ENCODE measurements at regions not wholly inside any gene's neighbourhood (a gene's known extent, or its start where the extent isn't known, plus 50 kb on each side); places are given as distances from the start of the nearest gene placed in this dataset.

DNA sequence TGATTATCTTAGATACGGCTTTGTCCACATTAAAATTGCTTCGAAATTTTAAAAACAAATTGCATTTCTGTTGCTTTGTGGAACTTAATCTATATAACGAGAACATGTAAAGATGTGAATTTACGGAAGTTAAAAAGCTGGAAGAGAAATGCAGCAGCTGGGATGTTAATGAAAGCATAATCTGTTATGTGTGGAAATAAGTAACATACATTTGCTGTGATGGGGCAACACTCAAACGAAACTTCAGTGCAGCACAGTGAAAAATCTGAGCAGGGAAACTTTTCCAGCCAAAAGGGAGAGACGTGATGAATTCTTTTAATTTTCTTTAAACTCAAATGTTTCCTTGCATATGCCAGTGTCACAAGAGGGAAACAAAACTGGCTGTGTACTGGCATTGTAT lies 276.7 kb upstream of the LMCD1 start:
- TF ChIP-seq MXI1 (conservative IDR thresholded peaks at IDR 0.05; ENCODE audit: poor library complexity, severe bottlenecking): no peak
- no peak for TF ChIP-seq REST (IDR thresholded peaks at IDR 0.05; ENCODE audit: borderline replicate concordance)
- Histone ChIP-seq H3K27ac (ENCODE audit: low read length) (no peak overlapping the region), H3K4me3 (ENCODE audit: low read length) (no peak overlapping the region), H3K9me2 (ENCODE audit: insufficient read depth, low read length) (no peaks in the 10 kb centered on the region), H3K4me2 (ENCODE audit: low read length) (no peak overlapping the region), H3K9ac (ENCODE audit: low read length) (no peak overlapping the region), H3K36me3 (ENCODE audit: insufficient read depth, low read length) (no peaks in the 10 kb centered on the region), H3F3A (ENCODE audit: insufficient read depth, low read length, poor library complexity, severe bottlenecking) (no peaks in the 10 kb centered on the region), H3K79me2 (replicated peaks; ENCODE audit: insufficient read depth, low read length) (no peaks in the 10 kb centered on the region), H3K9me3 (ENCODE audit: low read length) (no peaks in the 10 kb centered on the region), H2AFZ (ENCODE audit: low read depth, low read length) (no peak overlapping the region), H4K20me1 (ENCODE audit: insufficient read depth) (no peaks in the 10 kb centered on the region), H3K27me3 (ENCODE audit: insufficient read depth, low read depth, low read length) (no peaks in the 10 kb centered on the region)

DNA sequence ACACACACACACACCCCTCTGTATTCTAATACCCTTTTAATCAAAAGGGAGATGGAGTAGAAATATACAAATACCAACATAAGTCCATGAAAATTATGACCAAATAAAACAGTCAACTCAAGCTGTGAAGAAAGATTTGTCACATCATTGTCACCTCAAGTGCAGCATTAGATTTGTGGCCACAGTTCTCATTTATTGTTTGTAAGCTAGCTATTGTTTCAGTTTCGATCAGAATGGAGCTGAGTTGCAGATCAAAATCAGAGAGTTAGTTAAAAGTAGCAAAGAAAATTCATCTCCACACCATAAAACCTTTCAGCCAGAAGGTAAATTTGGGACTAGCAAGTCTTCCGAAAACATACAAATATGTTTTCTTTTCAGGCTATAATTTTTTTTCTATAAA lies 267.7 kb upstream of the LMCD1 start:
- Histone ChIP-seq H3K9ac (ENCODE audit: low read length) (no peak overlapping the region), H3K27me3 (ENCODE audit: insufficient read depth, low read depth, low read length) (no peaks in the 10 kb centered on the region), H3K9me2 (ENCODE audit: insufficient read depth, low read length) (no peaks in the 10 kb centered on the region), H3K36me3 (ENCODE audit: insufficient read depth, low read length) (no peaks in the 10 kb centered on the region), H2AFZ (ENCODE audit: low read depth, low read length) (no peak overlapping the region), H4K20me1 (ENCODE audit: insufficient read depth) (no peaks in the 10 kb centered on the region), H3K4me2 (ENCODE audit: low read length) (no peak overlapping the region), H3K27ac (ENCODE audit: low read length) (no peak overlapping the region), H3K79me2 (replicated peaks; ENCODE audit: insufficient read depth, low read length) (no peaks in the 10 kb centered on the region), H3K9me3 (ENCODE audit: low read length) (no peaks in the 10 kb centered on the region), H3K4me3 (ENCODE audit: low read length) (no peak overlapping the region), H3F3A (ENCODE audit: insufficient read depth, low read length, poor library complexity, severe bottlenecking) (no peaks in the 10 kb centered on the region)
- TF ChIP-seq, protein P1, sequence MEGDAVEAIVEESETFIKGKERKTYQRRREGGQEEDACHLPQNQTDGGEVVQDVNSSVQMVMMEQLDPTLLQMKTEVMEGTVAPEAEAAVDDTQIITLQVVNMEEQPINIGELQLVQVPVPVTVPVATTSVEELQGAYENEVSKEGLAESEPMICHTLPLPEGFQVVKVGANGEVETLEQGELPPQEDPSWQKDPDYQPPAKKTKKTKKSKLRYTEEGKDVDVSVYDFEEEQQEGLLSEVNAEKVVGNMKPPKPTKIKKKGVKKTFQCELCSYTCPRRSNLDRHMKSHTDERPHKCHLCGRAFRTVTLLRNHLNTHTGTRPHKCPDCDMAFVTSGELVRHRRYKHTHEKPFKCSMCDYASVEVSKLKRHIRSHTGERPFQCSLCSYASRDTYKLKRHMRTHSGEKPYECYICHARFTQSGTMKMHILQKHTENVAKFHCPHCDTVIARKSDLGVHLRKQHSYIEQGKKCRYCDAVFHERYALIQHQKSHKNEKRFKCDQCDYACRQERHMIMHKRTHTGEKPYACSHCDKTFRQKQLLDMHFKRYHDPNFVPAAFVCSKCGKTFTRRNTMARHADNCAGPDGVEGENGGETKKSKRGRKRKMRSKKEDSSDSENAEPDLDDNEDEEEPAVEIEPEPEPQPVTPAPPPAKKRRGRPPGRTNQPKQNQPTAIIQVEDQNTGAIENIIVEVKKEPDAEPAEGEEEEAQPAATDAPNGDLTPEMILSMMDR (IDR thresholded peaks at IDR 0.05; ENCODE audit: poor library complexity, severe bottlenecking): no peak
- no peak for TF ChIP-seq REST (IDR thresholded peaks at IDR 0.05; ENCODE audit: borderline replicate concordance)
- no peak for TF ChIP-seq POLR2AphosphoS5 (IDR thresholded peaks at IDR 0.05)
- TF ChIP-seq SMC3 (conservative IDR thresholded peaks at IDR 0.05; ENCODE audit: poor library complexity): no peak
- no peak for TF ChIP-seq EP300 (conservative IDR thresholded peaks at IDR 0.05; ENCODE audit: poor library complexity, severe bottlenecking)
- no peak for TF ChIP-seq RAD21 (conservative IDR thresholded peaks at IDR 0.05)
- no peak for TF ChIP-seq MXI1 (conservative IDR thresholded peaks at IDR 0.05; ENCODE audit: poor library complexity, severe bottlenecking)
- no peak for TF ChIP-seq EZH2 (IDR thresholded peaks at IDR 0.05; ENCODE audit: borderline replicate concordance, insufficient read depth, low read length, poor library complexity, severe bottlenecking)
- TF ChIP-seq TAF1 (IDR thresholded peaks at IDR 0.05; ENCODE audit: low read depth): no peak
